IPS DF 4.7 (cell line): ENCODE measurements at regions not wholly inside any gene's neighbourhood (a gene's known extent, or its start where the extent isn't known, plus 50 kb on each side); places are given as distances from the start of the nearest gene placed in this dataset.

Experiments used
- DNase-seq: peaks from one replicate; pipeline ENCODE4 v3.0.0-alpha.2; 2013; ENCODE audit warnings: low spot score; ENCODE audit errors: extremely low read depth

GRCh38 chr2:108139521-108139920, 100.2 kb upstream of the SULT1C3 start:
- DNase-seq, result no peak

GRCh38 chr2:108145557-108146326, 94.0 kb upstream of the SULT1C3 start:
- no peak for DNase-seq

GRCh38 chr2:108148555-108148954, 91.2 kb upstream of the SULT1C3 start:
- no peak for DNase-seq

- no peak for DNase-seq
These were observed 85.3 kb upstream of the SULT1C3 start for GRCh38 chr2:108154366-108155061.

GRCh38 chr2:108161298-108161697, 78.5 kb upstream of the SULT1C3 start:
- no peak for DNase-seq

- DNase-seq, result no peak
These were observed 75.5 kb upstream of the SULT1C3 start for GRCh38 chr2:108164318-108164717.

- DNase-seq, result no peak
These were observed 74.0 kb upstream of the SULT1C3 start for GRCh38 chr2:108165729-108166128.

GRCh38 chr2:108167699-108168098, 72.1 kb upstream of the SULT1C3 start:
- DNase-seq, result no peak

- no peak for DNase-seq
These were observed 69.7 kb upstream of the SULT1C3 start for GRCh38 chr2:108169982-108170625.

GRCh38 chr2:108171657-108172056, 68.1 kb upstream of the SULT1C3 start:
- no peak for DNase-seq

- peak; percentile 62 for DNase-seq
These were observed 57.3 kb upstream of the SULT1C3 start for GRCh38 chr2:108182489-108182888.

GRCh38 chr2:108184419-108184818, 55.3 kb upstream of the SULT1C3 start:
- DNase-seq, result no peak

- no peak for DNase-seq
These were observed 50.5 kb upstream of the SULT1C3 start for GRCh38 chr2:108189316-108189715.
